CD4-positive, CD25-positive, alpha-beta regulatory T cell (primary cell): ENCODE measurements at regions not wholly inside any gene's neighbourhood (a gene's known extent, or its start where the extent isn't known, plus 50 kb on each side); places are given as distances from the start of the nearest gene placed in this dataset.

Experiments
- ATAC-seq, 2 donors: fragments of 150-1000 bp; cut with Tn5 transposase; one replicate each; pipeline ENCODE4 v1.10.0; 2021; ENCODE audit warnings: low read depth in 2 of 2, moderate number of reproducible peaks in 2 of 2, moderate library complexity in 1 of 2
- DNase-seq, 3 donors: peaks; one replicate each; pipeline versions ENCODE4 v3.0.0 to v3.0.0-alpha.2; 2012 to 2022; ENCODE audit warnings: mixed read lengths in 1 of 3
- H3K27ac ChIP-seq: one replicate; pipeline ENCODE4 v1.7.0; 2013; ENCODE audit warnings: mild to moderate bottlenecking, low read length; ENCODE audit not compliant: insufficient read depth, poor library complexity, severe bottlenecking
- H3K27me3 ChIP-seq: one replicate; pipeline ENCODE4 v1.7.0; 2013; ENCODE audit warnings: low read length; ENCODE audit not compliant: control insufficient read depth, insufficient read depth
- H3K36me3 ChIP-seq: one replicate; pipeline ENCODE4 v1.7.0; 2013; ENCODE audit warnings: mild to moderate bottlenecking, low read length, moderate library complexity; ENCODE audit not compliant: control insufficient read depth, insufficient read depth
- H3K4me1 ChIP-seq: 2 replicates; pipeline ENCODE4 v1.7.0; 2013; ENCODE audit warnings: mild to moderate bottlenecking, low read length; ENCODE audit not compliant: insufficient read depth, control insufficient read depth, poor library complexity, severe bottlenecking
- H3K4me3 ChIP-seq: one replicate; pipeline ENCODE4 v1.7.0; 2013; ENCODE audit warnings: low read depth, mild to moderate bottlenecking, low read length, moderate library complexity
- H3K9me3 ChIP-seq, 2 experiments: 1 replicate in 1 of 2; 2 replicates in 1 of 2; pipeline ENCODE4 v1.7.0; 2013; ENCODE audit warnings: low read length in 2 of 2, mild to moderate bottlenecking in 1 of 2, moderate library complexity in 1 of 2; ENCODE audit not compliant: control insufficient read depth in 2 of 2
- H3K27ac Mint-ChIP-seq, 3 donors: one replicate each; pipeline ENCODE4 v1.8.0; 2020 to 2022; ENCODE audit warnings: mild to moderate bottlenecking in 3 of 3, mixed read lengths in 3 of 3, moderate library complexity in 2 of 3
- H3K27me3 Mint-ChIP-seq: one replicate; pipeline ENCODE4 v1.8.0; 2022; ENCODE audit warnings: mild to moderate bottlenecking, mixed read lengths
- H3K36me3 Mint-ChIP-seq: one replicate; pipeline ENCODE4 v1.8.0; 2020; ENCODE audit warnings: mixed read lengths
- H3K4me1 Mint-ChIP-seq, 4 donors: one replicate each; pipeline ENCODE4 v1.8.0; 2020 to 2022; ENCODE audit warnings: mixed read lengths in 4 of 4, mild to moderate bottlenecking in 1 of 4
- H3K4me3 Mint-ChIP-seq, 4 donors: one replicate each; pipeline ENCODE4 v1.8.0; 2020 to 2022; ENCODE audit warnings: mild to moderate bottlenecking in 4 of 4, mixed read lengths in 4 of 4, moderate library complexity in 3 of 4
- H3K9me3 Mint-ChIP-seq, 7 donors: one replicate each; pipeline ENCODE4 v1.8.0; 2020 to 2022; ENCODE audit warnings: mixed read lengths in 7 of 7, mild to moderate bottlenecking in 3 of 7, moderate library complexity in 2 of 7

DNA sequence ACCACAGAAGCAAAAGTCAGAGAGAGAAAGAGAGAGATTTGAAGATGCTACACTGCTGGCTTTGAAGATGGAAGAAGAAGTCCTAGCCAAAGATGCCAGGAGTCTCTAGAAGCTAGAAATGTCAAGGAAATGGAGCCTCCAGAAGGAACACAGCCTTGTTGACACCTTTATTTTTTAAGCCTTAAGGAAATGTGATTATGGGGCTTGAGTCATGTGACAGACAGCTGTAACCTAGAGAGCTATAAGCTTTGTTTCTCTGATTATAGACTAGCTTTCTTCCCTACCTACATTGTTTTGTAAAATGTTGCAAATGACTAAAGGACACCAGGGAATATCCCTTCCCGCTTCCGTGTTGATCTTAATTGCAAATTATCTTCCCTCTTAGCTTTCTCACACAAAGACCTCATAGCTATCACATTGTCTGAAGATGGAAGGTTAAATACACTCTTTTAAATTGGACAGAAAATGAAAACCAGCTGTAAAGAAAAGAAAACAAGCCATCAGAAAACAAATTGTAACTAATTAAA, 199.9 kb downstream of the ARHGAP12 start:
- no peak overlapping the region for H3K4me3 ChIP-seq

GRCh38 chr10:31725436-31725835, 203.2 kb downstream of the ARHGAP12 start:
- ATAC-seq = no peak
- no peak for DNase-seq
- Mint-ChIP-seq H3K9me3 (peaks cover 0 to 3% (median 0%) of the 10 kb centered on the region in 7 donors), H3K27ac (no peak overlapping the region), H3K4me1 (no peaks in the 10 kb centered on the region), H3K27me3 (peaks cover 8% of the 10 kb centered on the region), H3K4me3 (no peak overlapping the region), H3K36me3 (no peaks in the 10 kb centered on the region)
- Histone ChIP-seq H3K36me3 (no peaks in the 10 kb centered on the region), H3K4me3 (no peak overlapping the region), H3K27me3 (peaks cover 3% of the 10 kb centered on the region), H3K9me3 (no peaks in the 10 kb centered on the region), H3K27ac (no peak overlapping the region), H3K4me1 (no peaks in the 10 kb centered on the region)

More for the DNA sequence above, 199.9 kb downstream of the ARHGAP12 start:
- Histone ChIP-seq H3K27ac (no peak overlapping the region), H3K27me3 (peaks cover 10% of the 10 kb centered on the region), H3K4me1 (no peaks in the 10 kb centered on the region), H3K9me3 (no peaks in the 10 kb centered on the region), H3K36me3 (no peaks in the 10 kb centered on the region)
- no peaks in the 10 kb centered on the region for H3K36me3 Mint-ChIP-seq
- DNase-seq (no peak), ATAC-seq (no peak)
- H3K4me1 Mint-ChIP-seq = no peaks in the 10 kb centered on the region
- peaks cover 8% of the 10 kb centered on the region for H3K27me3 Mint-ChIP-seq
- no peak overlapping the region for H3K4me3 Mint-ChIP-seq
- H3K9me3 Mint-ChIP-seq = peaks cover 0 to 6% (median 0%) of the 10 kb centered on the region in 7 donors
- H3K27ac Mint-ChIP-seq = no peak overlapping the region

- ATAC-seq (no peak), DNase-seq (no peak)
- no peak overlapping the region for H3K27ac ChIP-seq
- Mint-ChIP-seq H3K4me3 (no peak overlapping the region), H3K27ac (no peak overlapping the region), H3K36me3 (no peaks in the 10 kb centered on the region), H3K27me3 (peaks cover 14% of the 10 kb centered on the region), H3K4me1 (no peaks in the 10 kb centered on the region), H3K9me3 (peaks cover 0 to 3% (median 0%) of the 10 kb centered on the region in 7 donors)
- no peaks in the 10 kb centered on the region for H3K36me3 ChIP-seq
- H3K9me3 ChIP-seq = no peaks in the 10 kb centered on the region
- no peaks in the 10 kb centered on the region for H3K4me1 ChIP-seq
- no peak overlapping the region for H3K4me3 ChIP-seq
- H3K27me3 ChIP-seq = peaks cover 1% of the 10 kb centered on the region
Measured at GRCh38 chr10:31724296-31724695, 204.3 kb downstream of the ARHGAP12 start.

- Histone ChIP-seq H3K9me3 (no peaks in the 10 kb centered on the region), H3K4me3 (no peak overlapping the region), H3K27me3 (no peaks in the 10 kb centered on the region), H3K4me1 (no peaks in the 10 kb centered on the region), H3K36me3 (no peaks in the 10 kb centered on the region), H3K27ac (no peak overlapping the region)
- Mint-ChIP-seq H3K27me3 (peaks cover 14% of the 10 kb centered on the region), H3K9me3 (peaks cover 0 to 2% (median 0%) of the 10 kb centered on the region in 7 donors), H3K4me1 (no peaks in the 10 kb centered on the region), H3K27ac (no peak overlapping the region), H3K4me3 (no peak overlapping the region), H3K36me3 (no peaks in the 10 kb centered on the region)
- ATAC-seq (no peak), DNase-seq (no peak)
Measured at GRCh38 chr10:31723106-31723750, 205.4 kb downstream of the ARHGAP12 start.

- Histone ChIP-seq H3K4me1 (no peaks in the 10 kb centered on the region), H3K27me3 (no peaks in the 10 kb centered on the region), H3K4me3 (no peak overlapping the region), H3K36me3 (no peaks in the 10 kb centered on the region), H3K27ac (no peak overlapping the region), H3K9me3 (no peaks in the 10 kb centered on the region)
- Mint-ChIP-seq H3K4me3 (no peak overlapping the region), H3K4me1 (no peaks in the 10 kb centered on the region), H3K27me3 (peaks cover 18% of the 10 kb centered on the region), H3K9me3 (peaks cover 0 to 2% (median 0%) of the 10 kb centered on the region in 7 donors), H3K27ac (no peak overlapping the region), H3K36me3 (no peaks in the 10 kb centered on the region)
- DNase-seq (no peak), ATAC-seq (no peak)
Measured at GRCh38 chr10:31721096-31721495, 207.5 kb downstream of the ARHGAP12 start.

- Histone ChIP-seq H3K36me3 (no peaks in the 10 kb centered on the region), H3K27ac (no peak overlapping the region), H3K4me3 (no peak overlapping the region), H3K27me3 (no peaks in the 10 kb centered on the region), H3K4me1 (no peaks in the 10 kb centered on the region), H3K9me3 (no peaks in the 10 kb centered on the region)
- H3K27me3 Mint-ChIP-seq = peaks cover 18% of the 10 kb centered on the region
- no peak for DNase-seq
- H3K36me3 Mint-ChIP-seq = no peaks in the 10 kb centered on the region
- no peak overlapping the region for H3K27ac Mint-ChIP-seq
- no peaks in the 10 kb centered on the region for H3K4me1 Mint-ChIP-seq
- H3K9me3 Mint-ChIP-seq = peaks cover 0 to 2% (median 0%) of the 10 kb centered on the region in 7 donors
- ATAC-seq = no peak
- H3K4me3 Mint-ChIP-seq = no peak overlapping the region
Measured at GRCh38 chr10:31720546-31720945, 208.1 kb downstream of the ARHGAP12 start.

- H3K4me3 Mint-ChIP-seq = no peak overlapping the region
- Histone ChIP-seq H3K27ac (no peak overlapping the region), H3K4me1 (peaks cover 11% of the 10 kb centered on the region), H3K27me3 (no peaks in the 10 kb centered on the region), H3K36me3 (no peaks in the 10 kb centered on the region), H3K4me3 (no peak overlapping the region), H3K9me3 (peaks cover 5 to 12% of the 10 kb centered on the region in 2 experiments)
- no peaks in the 10 kb centered on the region for H3K36me3 Mint-ChIP-seq
- no peak overlapping the region for H3K27ac Mint-ChIP-seq
- peaks cover 6 to 16% (median 10%) of the 10 kb centered on the region in 4 donors for H3K4me1 Mint-ChIP-seq
- DNase-seq (no peak), ATAC-seq (no peak)
- H3K27me3 Mint-ChIP-seq = peaks cover 10% of the 10 kb centered on the region
- H3K9me3 Mint-ChIP-seq = peaks cover 0 to 24% (median 11%) of the 10 kb centered on the region in 7 donors
Measured at GRCh38 chr10:31709476-31709875, 219.2 kb downstream of the ARHGAP12 start.

DNA sequence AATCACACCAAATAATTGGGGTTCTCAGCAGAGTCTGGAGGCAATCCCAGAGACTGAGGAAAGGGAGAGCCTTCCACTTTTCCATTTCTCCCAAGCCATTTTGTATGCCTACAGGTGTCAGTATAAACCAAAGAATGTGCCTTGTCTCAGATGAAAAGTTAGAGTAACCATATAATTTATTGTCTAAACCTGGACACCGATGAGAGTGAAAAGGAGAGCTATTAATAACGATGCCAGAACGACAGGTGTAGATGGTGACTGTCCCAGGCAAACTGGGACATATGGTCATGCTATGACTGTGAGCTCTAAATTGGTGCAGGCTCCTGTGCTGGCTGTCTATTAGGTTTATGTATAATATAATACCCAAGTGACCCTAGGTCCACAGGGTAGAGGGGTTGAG, 219.6 kb downstream of the ARHGAP12 start:
- Mint-ChIP-seq H3K36me3 (no peaks in the 10 kb centered on the region), H3K9me3 (peaks cover 0 to 24% (median 9%) of the 10 kb centered on the region in 7 donors), H3K4me3 (no peak overlapping the region), H3K4me1 (peaks cover 6 to 16% (median 10%) of the 10 kb centered on the region in 4 donors), H3K27ac (no peak overlapping the region), H3K27me3 (peaks cover 10% of the 10 kb centered on the region)
- DNase-seq (no peak), ATAC-seq (no peak)
- no peaks in the 10 kb centered on the region for H3K36me3 ChIP-seq
- no peaks in the 10 kb centered on the region for H3K27me3 ChIP-seq
- no peak overlapping the region for H3K27ac ChIP-seq
- peaks cover 11% of the 10 kb centered on the region for H3K4me1 ChIP-seq
- peaks cover 5 to 12% of the 10 kb centered on the region in 2 experiments for H3K9me3 ChIP-seq
- H3K4me3 ChIP-seq = no peak overlapping the region
